ENCODE measurements at regions not wholly inside any gene's neighbourhood (a gene's known extent, or its start where the extent isn't known, plus 50 kb on each side); places are given as distances from the start of the nearest gene placed in this dataset.

- H3K27me3 ChIP-seq (ENCODE audit: insufficient read depth, low read length, poor library complexity, severe bottlenecking) = no peaks in the 10 kb centered on the region
- no peaks in the 10 kb centered on the region for H3K79me2 ChIP-seq (ENCODE audit: insufficient read depth, low read length)
- H3K36me3 ChIP-seq (ENCODE audit: insufficient read depth, low read length) = no peaks in the 10 kb centered on the region
- TF ChIP-seq, protein P1, sequence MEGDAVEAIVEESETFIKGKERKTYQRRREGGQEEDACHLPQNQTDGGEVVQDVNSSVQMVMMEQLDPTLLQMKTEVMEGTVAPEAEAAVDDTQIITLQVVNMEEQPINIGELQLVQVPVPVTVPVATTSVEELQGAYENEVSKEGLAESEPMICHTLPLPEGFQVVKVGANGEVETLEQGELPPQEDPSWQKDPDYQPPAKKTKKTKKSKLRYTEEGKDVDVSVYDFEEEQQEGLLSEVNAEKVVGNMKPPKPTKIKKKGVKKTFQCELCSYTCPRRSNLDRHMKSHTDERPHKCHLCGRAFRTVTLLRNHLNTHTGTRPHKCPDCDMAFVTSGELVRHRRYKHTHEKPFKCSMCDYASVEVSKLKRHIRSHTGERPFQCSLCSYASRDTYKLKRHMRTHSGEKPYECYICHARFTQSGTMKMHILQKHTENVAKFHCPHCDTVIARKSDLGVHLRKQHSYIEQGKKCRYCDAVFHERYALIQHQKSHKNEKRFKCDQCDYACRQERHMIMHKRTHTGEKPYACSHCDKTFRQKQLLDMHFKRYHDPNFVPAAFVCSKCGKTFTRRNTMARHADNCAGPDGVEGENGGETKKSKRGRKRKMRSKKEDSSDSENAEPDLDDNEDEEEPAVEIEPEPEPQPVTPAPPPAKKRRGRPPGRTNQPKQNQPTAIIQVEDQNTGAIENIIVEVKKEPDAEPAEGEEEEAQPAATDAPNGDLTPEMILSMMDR (conservative IDR thresholded peaks at IDR 0.05; ENCODE audit: low read length) = no peak
- no peak for TF ChIP-seq EZH2phosphoT487 (IDR thresholded peaks at IDR 0.05; ENCODE audit: borderline replicate concordance)
- no peak overlapping the region for H3K4me2 ChIP-seq (ENCODE audit: low read depth, low read length, poor library complexity, severe bottlenecking)
- H2AFZ ChIP-seq (ENCODE audit: low read length) = no peak overlapping the region
- H3K4me3 ChIP-seq (ENCODE audit: low read length, poor library complexity, severe bottlenecking) = no peak overlapping the region
- H4K20me1 ChIP-seq (ENCODE audit: insufficient read depth, low read length, poor library complexity, severe bottlenecking) = no peaks in the 10 kb centered on the region
- H3F3A ChIP-seq (ENCODE audit: low read depth) = no peaks in the 10 kb centered on the region
- no peak overlapping the region for H3K9ac ChIP-seq (ENCODE audit: low read depth, low read length, poor library complexity, severe bottlenecking)
- no peaks in the 10 kb centered on the region for H3K9me2 ChIP-seq (replicated peaks; ENCODE audit: low read depth, low read length)
- H3K4me1 ChIP-seq (ENCODE audit: insufficient read depth, low read length, poor library complexity, severe bottlenecking) = no peaks in the 10 kb centered on the region
- H3K9me3 ChIP-seq (ENCODE audit: insufficient read depth, low read depth, low read length) = peaks cover 8% of the 10 kb centered on the region; the same call in 1 of the 2 replicates
Observed at GRCh38 chr10:130727766-130728490, 583.6 kb downstream of the TCERG1L start.

DNA sequence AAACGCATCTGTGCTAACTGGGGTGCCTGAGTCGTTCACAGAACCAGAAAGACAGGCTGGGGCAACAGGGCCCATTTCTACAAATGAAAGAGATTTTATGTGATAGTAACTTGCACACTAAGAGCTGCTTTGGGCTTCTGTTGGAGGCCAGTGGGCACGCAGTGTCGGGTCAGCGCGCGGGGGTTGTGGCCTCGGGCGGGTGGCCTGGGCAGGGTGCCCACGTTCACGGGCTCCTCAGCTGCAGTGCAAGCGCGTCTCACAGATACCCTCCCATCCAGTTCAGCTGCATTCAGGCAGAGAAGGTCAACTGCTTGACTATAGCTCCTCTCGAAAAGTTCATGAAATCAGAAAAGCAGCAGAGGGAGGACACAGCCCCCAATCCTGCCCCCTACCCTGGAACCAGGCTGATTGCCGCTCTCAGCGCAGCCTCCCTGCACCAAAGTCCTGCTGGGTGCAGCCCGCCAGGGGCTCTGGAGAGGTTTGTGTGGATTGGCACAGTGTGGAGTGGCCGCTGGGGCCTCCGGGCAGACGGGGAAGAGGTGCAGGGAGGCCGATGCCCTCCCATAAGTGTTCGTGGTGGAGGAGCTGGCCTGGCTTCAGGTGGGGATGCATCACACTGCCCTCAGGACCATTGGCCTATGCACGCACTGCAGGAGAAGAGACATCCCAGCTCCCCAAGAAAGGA is 582.8 kb downstream of the TCERG1L start:
- no peak overlapping the region for H3K9ac ChIP-seq (ENCODE audit: low read depth, low read length, poor library complexity, severe bottlenecking)
- no peak overlapping the region for H3K4me3 ChIP-seq (ENCODE audit: low read length, poor library complexity, severe bottlenecking)
- no peaks in the 10 kb centered on the region for H3K36me3 ChIP-seq (ENCODE audit: insufficient read depth, low read length)
- peaks cover 8% of the 10 kb centered on the region; the same call in 1 of the 2 replicates for H3K9me3 ChIP-seq (ENCODE audit: insufficient read depth, low read depth, low read length)
- no peak overlapping the region for H3K4me2 ChIP-seq (ENCODE audit: low read depth, low read length, poor library complexity, severe bottlenecking)
- H3F3A ChIP-seq (ENCODE audit: low read depth) = no peaks in the 10 kb centered on the region
- no peak overlapping the region for H2AFZ ChIP-seq (ENCODE audit: low read length)
- no peaks in the 10 kb centered on the region for H3K79me2 ChIP-seq (ENCODE audit: insufficient read depth, low read length)
- no peaks in the 10 kb centered on the region for H3K27me3 ChIP-seq (ENCODE audit: insufficient read depth, low read length, poor library complexity, severe bottlenecking)
- H4K20me1 ChIP-seq (ENCODE audit: insufficient read depth, low read length, poor library complexity, severe bottlenecking) = no peaks in the 10 kb centered on the region
- no peaks in the 10 kb centered on the region for H3K9me2 ChIP-seq (replicated peaks; ENCODE audit: low read depth, low read length)
- no peak for TF ChIP-seq EZH2phosphoT487 (IDR thresholded peaks at IDR 0.05; ENCODE audit: borderline replicate concordance)
- TF ChIP-seq, protein P1 (conservative IDR thresholded peaks at IDR 0.05; ENCODE audit: low read length) = no peak
- no peaks in the 10 kb centered on the region for H3K4me1 ChIP-seq (ENCODE audit: insufficient read depth, low read length, poor library complexity, severe bottlenecking)

DNA sequence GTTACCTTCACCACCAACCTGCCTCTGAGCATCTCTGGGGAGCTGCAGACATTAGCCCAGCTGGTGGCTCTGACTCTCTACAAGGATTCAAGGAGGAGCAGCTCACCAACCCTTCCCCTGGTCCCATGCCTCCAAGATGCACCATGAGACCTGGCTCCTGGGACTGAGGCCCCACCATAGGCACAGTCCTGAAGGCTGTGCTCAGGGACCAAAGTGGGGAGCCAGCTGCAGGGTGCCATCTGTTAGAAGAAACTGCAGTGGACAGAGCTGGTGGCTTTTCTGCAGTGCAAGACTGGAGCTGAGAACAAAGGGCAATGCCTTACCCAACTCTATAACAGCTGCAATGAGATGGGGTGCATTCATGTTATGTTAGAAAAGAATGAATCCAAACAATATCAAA is 581.6 kb downstream of the TCERG1L start:
- no peak overlapping the region for H3K4me3 ChIP-seq (ENCODE audit: low read length, poor library complexity, severe bottlenecking)
- no peaks in the 10 kb centered on the region for H3K4me1 ChIP-seq (ENCODE audit: insufficient read depth, low read length, poor library complexity, severe bottlenecking)
- H3F3A ChIP-seq (ENCODE audit: low read depth) = no peaks in the 10 kb centered on the region
- no peaks in the 10 kb centered on the region for H3K27me3 ChIP-seq (ENCODE audit: insufficient read depth, low read length, poor library complexity, severe bottlenecking)
- no peaks in the 10 kb centered on the region for H3K9me2 ChIP-seq (replicated peaks; ENCODE audit: low read depth, low read length)
- H3K79me2 ChIP-seq (ENCODE audit: insufficient read depth, low read length) = no peaks in the 10 kb centered on the region
- H3K9ac ChIP-seq (ENCODE audit: low read depth, low read length, poor library complexity, severe bottlenecking) = no peak overlapping the region
- no peak overlapping the region for H2AFZ ChIP-seq (ENCODE audit: low read length)
- peaks cover 7% of the 10 kb centered on the region; the same call in 1 of the 2 replicates for H3K9me3 ChIP-seq (ENCODE audit: insufficient read depth, low read depth, low read length)
- H3K4me2 ChIP-seq (ENCODE audit: low read depth, low read length, poor library complexity, severe bottlenecking) = no peak overlapping the region
- TF ChIP-seq EZH2phosphoT487 (IDR thresholded peaks at IDR 0.05; ENCODE audit: borderline replicate concordance) = no peak
- H3K36me3 ChIP-seq (ENCODE audit: insufficient read depth, low read length) = no peaks in the 10 kb centered on the region
- H4K20me1 ChIP-seq (ENCODE audit: insufficient read depth, low read length, poor library complexity, severe bottlenecking) = no peaks in the 10 kb centered on the region
